ENCODE measurements at regions not wholly inside any gene's neighbourhood (a gene's known extent, or its start where the extent isn't known, plus 50 kb on each side); places are given as distances from the start of the nearest gene placed in this dataset.

GRCh38 chr11:122213171-122213570 lies 97.2 kb upstream of the BLID start:
- H3K36me3 Mint-ChIP-seq (ENCODE audit: low read depth): no peaks in the 10 kb centered on the region

GRCh38 chr11:122210367-122210997 lies 94.5 kb upstream of the BLID start:
- Mint-ChIP-seq H3K4me3 (ENCODE audit: unreplicated experiment) (no peak overlapping the region), H3K27ac (ENCODE audit: unreplicated experiment) (peak overlapping the region; percentile 57), H3K36me3 (ENCODE audit: low read depth) (no peaks in the 10 kb centered on the region), H3K4me1 (ENCODE audit: low read depth) (peaks cover 71% of the 10 kb centered on the region), H3K27me3 (ENCODE audit: low read depth) (no peaks in the 10 kb centered on the region), H3K9me3 (ENCODE audit: low read depth) (no peaks in the 10 kb centered on the region)
- DNase-seq (ENCODE audit: low spot score): no peak
- TF ChIP-seq, protein P1, sequence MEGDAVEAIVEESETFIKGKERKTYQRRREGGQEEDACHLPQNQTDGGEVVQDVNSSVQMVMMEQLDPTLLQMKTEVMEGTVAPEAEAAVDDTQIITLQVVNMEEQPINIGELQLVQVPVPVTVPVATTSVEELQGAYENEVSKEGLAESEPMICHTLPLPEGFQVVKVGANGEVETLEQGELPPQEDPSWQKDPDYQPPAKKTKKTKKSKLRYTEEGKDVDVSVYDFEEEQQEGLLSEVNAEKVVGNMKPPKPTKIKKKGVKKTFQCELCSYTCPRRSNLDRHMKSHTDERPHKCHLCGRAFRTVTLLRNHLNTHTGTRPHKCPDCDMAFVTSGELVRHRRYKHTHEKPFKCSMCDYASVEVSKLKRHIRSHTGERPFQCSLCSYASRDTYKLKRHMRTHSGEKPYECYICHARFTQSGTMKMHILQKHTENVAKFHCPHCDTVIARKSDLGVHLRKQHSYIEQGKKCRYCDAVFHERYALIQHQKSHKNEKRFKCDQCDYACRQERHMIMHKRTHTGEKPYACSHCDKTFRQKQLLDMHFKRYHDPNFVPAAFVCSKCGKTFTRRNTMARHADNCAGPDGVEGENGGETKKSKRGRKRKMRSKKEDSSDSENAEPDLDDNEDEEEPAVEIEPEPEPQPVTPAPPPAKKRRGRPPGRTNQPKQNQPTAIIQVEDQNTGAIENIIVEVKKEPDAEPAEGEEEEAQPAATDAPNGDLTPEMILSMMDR (IDR thresholded peaks at IDR 0.05): no peak

More at GRCh38 chr11:122213171-122213570, 97.2 kb upstream of the BLID start:
- H3K27ac Mint-ChIP-seq (ENCODE audit: unreplicated experiment): no peak overlapping the region
- no peaks in the 10 kb centered on the region for H3K9me3 Mint-ChIP-seq (ENCODE audit: low read depth)
- H3K27me3 Mint-ChIP-seq (ENCODE audit: low read depth): no peaks in the 10 kb centered on the region
- H3K4me1 Mint-ChIP-seq (ENCODE audit: low read depth): peaks cover 53% of the 10 kb centered on the region
- H3K4me3 Mint-ChIP-seq (ENCODE audit: unreplicated experiment): no peak overlapping the region
- no peak for DNase-seq (ENCODE audit: low spot score)
- TF ChIP-seq, protein P1 (IDR thresholded peaks at IDR 0.05): no peak

- H3K4me1 Mint-ChIP-seq (ENCODE audit: low read depth): peaks cover 71% of the 10 kb centered on the region
- H3K9me3 Mint-ChIP-seq (ENCODE audit: low read depth): no peaks in the 10 kb centered on the region
- TF ChIP-seq, protein P1 (IDR thresholded peaks at IDR 0.05): no peak
- peak overlapping the region; percentile 57 for H3K27ac Mint-ChIP-seq (ENCODE audit: unreplicated experiment)
- no peaks in the 10 kb centered on the region for H3K36me3 Mint-ChIP-seq (ENCODE audit: low read depth)
- no peak for DNase-seq (ENCODE audit: low spot score)
- no peaks in the 10 kb centered on the region for H3K27me3 Mint-ChIP-seq (ENCODE audit: low read depth)
- H3K4me3 Mint-ChIP-seq (ENCODE audit: unreplicated experiment): no peak overlapping the region
Observed at GRCh38 chr11:122209619-122210366, 93.8 kb upstream of the BLID start.

DNA sequence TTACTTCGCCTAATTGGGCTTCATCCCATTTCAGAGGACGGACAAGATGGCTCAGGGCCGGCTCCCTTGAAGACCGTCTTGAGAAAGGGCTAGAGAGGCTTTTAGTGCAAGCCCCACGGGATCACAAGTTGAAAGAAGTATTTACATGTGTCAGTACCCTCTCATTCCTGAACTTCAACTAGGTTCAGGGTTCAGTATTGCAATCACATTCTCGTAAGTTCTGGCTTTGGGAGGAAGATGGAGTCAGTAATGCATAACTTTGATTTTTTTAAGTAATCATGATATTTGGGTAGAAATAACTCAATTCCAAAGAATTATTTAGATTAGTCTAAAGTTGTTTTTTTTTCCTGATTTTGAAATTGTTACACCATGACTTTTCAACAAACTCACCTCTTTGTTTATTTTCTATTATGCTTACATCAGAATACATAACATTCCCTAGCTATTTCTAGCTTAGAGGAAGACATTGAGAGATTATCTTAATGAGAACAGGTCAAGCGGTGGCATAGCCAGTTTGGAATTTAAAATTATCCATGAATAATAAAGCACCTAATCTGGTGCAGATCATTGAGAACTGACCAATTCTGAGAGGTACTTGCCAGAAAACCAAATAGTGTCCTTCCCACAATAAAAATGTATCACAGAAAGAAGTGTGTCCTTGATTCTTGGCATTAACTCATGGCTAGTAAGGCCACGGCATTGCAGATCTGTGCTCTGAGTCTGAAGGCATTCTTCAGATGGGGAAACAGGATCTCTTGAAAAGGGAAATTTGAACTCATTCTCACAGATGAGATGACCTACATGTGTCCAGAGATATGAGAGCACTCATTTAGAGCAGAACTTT lies 92.1 kb upstream of the BLID start:
- H3K27me3 Mint-ChIP-seq (ENCODE audit: low read depth): no peaks in the 10 kb centered on the region
- DNase-seq (ENCODE audit: low spot score): no peak
- peak overlapping the region; percentile 56 for H3K4me3 Mint-ChIP-seq (ENCODE audit: unreplicated experiment)
- peaks cover 74% of the 10 kb centered on the region for H3K4me1 Mint-ChIP-seq (ENCODE audit: low read depth)
- TF ChIP-seq, protein P1 (IDR thresholded peaks at IDR 0.05): no peak
- peak overlapping the region; percentile 90 for H3K27ac Mint-ChIP-seq (ENCODE audit: unreplicated experiment)
- H3K9me3 Mint-ChIP-seq (ENCODE audit: low read depth): no peaks in the 10 kb centered on the region
- H3K36me3 Mint-ChIP-seq (ENCODE audit: low read depth): no peaks in the 10 kb centered on the region

DNA sequence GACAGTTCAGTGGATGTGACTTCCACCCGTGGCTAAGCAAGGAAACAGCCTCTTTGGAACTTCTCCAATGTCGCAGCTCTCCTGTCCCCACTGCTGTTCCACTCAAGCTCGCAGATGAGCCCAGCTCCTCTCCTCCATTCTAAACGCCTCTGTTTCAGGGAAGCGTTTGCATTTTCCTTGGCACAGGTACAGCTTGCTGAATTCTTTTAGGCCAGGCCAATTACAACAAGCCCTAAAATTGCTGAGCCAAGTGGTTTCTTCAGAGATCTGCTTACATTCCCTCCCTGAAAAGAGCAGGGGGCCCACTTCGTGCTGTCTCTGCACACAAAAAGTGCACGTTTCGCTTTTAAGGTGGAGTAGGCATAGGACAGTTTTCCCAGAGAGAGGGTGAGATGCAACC lies 91.5 kb upstream of the BLID start:
- Mint-ChIP-seq H3K27me3 (ENCODE audit: low read depth) (no peaks in the 10 kb centered on the region), H3K4me1 (ENCODE audit: low read depth) (peaks cover 80% of the 10 kb centered on the region), H3K27ac (ENCODE audit: unreplicated experiment) (peak overlapping the region; percentile 90), H3K4me3 (ENCODE audit: unreplicated experiment) (peak overlapping the region; percentile 56), H3K9me3 (ENCODE audit: low read depth) (no peaks in the 10 kb centered on the region), H3K36me3 (ENCODE audit: low read depth) (no peaks in the 10 kb centered on the region)
- TF ChIP-seq, protein P1 (IDR thresholded peaks at IDR 0.05): no peak
- DNase-seq (ENCODE audit: low spot score): no peak

Data from chondrocyte (in vitro differentiated cells).